Neutrophil (primary cell): ENCODE measurements at regions not wholly inside any gene's neighbourhood (a gene's known extent, or its start where the extent isn't known, plus 50 kb on each side); places are given as distances from the start of the nearest gene placed in this dataset.

Source experiments
- H3K27ac ChIP-seq: fragments of 200-600 bp; sonication (generic); 2 replicates; pipeline ENCODE4 v1.5.1; 2016; ENCODE audit warnings: mild to moderate bottlenecking, moderate library complexity
- H3K27me3 ChIP-seq: fragments of 200-600 bp; sonication (generic); 2 replicates; pipeline ENCODE4 v1.6.0; 2016; ENCODE audit warnings: mild to moderate bottlenecking
- H3K36me3 ChIP-seq: fragments of 200-600 bp; sonication (generic); 2 replicates; pipeline ENCODE4 v1.5.1; 2017
- H3K4me1 ChIP-seq, 2 experiments: fragments of 200-600 bp in 1 of 2; sonication (generic) in 1 of 2; 1 replicate in 1 of 2; 2 replicates in 1 of 2; pipeline versions ENCODE4 v1.5.1 to v1.6.1; 2013 to 2016; ENCODE audit warnings: low read depth in 1 of 2, low read length in 1 of 2, mild to moderate bottlenecking in 1 of 2, moderate library complexity in 1 of 2; ENCODE audit not compliant: control insufficient read depth in 1 of 2, insufficient read depth in 1 of 2
- H3K4me3 ChIP-seq, 2 experiments: fragments of 200-600 bp in 1 of 2; sonication (generic) in 1 of 2; 1 replicate in 1 of 2; 2 replicates in 1 of 2; pipeline ENCODE4 v1.5.1; 2013 to 2016; ENCODE audit warnings: low read depth in 1 of 2, low read length in 1 of 2, mild to moderate bottlenecking in 1 of 2, moderate library complexity in 1 of 2
- H3K9me3 ChIP-seq: fragments of 200-600 bp; sonication (generic); 2 replicates; pipeline ENCODE4 v1.5.1; 2016
- TF ChIP-seq, protein P1 (sequence below): fragments of 200-600 bp; sonication (generic); IDR thresholded peaks from 2 replicates; pipeline ENCODE4 v1.5.1; 2016; ENCODE audit warnings: antibody characterized with exemption

DNA sequence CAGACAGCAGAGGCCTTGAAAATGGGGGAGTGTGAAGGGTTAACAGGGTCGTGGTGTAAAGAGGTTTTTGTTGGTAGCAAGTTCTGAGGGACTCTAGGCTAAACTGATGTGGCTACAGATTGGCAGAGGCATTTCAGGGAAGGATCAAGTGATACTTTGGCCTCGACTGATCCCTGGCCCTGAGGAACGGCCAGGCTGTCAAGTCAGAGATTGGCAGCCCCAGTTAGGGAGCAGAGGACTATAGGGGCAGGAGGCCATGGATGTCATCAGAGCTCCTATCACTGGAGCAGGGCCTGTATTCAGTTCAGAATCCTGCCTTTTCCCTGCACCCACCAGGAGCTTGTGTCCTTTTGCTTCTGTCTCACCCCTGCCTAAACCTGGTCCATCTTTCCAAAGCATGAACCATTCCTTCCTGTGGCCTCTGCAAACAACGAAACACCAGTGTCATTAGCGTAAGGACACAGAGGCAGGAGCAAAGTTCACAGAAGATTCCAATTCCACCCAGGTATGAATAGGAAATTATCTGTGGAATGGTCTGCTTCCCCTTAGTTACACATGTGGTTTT is 613.1 kb downstream of the MID1IP1 start:
- H3K27ac ChIP-seq: no peak overlapping the region
- TF ChIP-seq, protein P1, sequence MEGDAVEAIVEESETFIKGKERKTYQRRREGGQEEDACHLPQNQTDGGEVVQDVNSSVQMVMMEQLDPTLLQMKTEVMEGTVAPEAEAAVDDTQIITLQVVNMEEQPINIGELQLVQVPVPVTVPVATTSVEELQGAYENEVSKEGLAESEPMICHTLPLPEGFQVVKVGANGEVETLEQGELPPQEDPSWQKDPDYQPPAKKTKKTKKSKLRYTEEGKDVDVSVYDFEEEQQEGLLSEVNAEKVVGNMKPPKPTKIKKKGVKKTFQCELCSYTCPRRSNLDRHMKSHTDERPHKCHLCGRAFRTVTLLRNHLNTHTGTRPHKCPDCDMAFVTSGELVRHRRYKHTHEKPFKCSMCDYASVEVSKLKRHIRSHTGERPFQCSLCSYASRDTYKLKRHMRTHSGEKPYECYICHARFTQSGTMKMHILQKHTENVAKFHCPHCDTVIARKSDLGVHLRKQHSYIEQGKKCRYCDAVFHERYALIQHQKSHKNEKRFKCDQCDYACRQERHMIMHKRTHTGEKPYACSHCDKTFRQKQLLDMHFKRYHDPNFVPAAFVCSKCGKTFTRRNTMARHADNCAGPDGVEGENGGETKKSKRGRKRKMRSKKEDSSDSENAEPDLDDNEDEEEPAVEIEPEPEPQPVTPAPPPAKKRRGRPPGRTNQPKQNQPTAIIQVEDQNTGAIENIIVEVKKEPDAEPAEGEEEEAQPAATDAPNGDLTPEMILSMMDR: no peak
- H3K4me3 ChIP-seq: no peak overlapping the region
- H3K36me3 ChIP-seq: no peaks in the 10 kb centered on the region
- no peaks in the 10 kb centered on the region for H3K27me3 ChIP-seq
- H3K4me1 ChIP-seq: no peaks in the 10 kb centered on the region
- H3K9me3 ChIP-seq: no peaks in the 10 kb centered on the region

DNA sequence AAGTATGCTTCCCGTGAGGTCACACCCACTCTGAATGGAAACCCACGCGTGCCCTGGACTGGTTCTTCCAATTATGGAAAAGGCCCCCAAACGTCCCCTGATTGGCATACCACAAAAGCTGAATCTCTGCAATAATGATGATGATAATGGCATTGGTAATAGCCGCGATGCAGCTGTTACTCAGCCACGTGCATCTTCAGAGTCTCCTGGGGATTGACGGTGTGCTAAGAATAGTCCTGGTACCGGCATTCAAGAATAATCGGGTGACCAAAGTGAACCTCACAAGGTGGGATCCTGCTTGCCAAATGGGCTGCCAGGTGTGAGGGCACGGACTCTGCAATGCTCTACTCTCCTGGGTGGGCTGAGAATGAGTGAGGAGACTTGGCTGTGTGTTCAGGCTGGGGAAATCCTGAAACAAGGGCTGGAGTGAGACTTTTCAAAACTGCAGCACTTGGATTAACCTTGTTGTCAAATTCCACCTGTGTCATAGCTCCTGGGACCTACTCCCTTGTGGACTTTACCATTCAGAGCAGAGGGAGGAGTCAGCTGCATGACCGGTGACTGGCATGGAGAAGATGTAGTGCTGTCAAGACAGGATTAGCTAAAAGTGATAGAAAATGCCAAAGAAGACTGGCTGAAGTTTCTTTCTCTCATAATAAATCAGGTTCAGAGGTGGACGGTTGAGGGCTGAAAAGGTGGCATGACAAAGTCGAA is 615.4 kb downstream of the MID1IP1 start:
- H3K4me1 ChIP-seq: no peaks in the 10 kb centered on the region

DNA sequence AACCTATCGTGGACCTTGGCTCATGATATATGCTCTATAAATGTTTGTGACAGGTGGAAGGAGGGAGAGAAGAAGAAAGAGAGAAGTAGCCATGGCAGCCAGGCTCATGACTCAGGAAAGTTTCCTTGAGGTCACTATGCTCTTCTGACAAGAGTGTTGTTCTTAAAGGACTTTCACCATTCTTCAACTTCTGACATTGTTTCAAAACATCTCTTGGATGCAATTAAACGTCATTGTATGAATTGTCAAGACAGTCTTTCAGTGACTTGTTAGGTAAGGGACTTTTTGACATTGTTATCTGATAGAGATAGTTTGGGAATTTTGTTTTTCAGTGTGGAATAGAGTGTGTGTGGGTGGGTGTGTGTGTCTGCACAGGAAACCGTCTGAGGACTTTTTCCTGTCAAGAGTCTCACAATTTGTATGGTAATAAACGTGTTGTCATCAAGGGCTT is 617.0 kb downstream of the MID1IP1 start:
- Histone ChIP-seq H3K4me1 (no peaks in the 10 kb centered on the region), H3K27me3 (no peaks in the 10 kb centered on the region), H3K27ac (no peak overlapping the region), H3K36me3 (no peaks in the 10 kb centered on the region), H3K9me3 (no peaks in the 10 kb centered on the region), H3K4me3 (no peak overlapping the region)
- TF ChIP-seq, protein P1: no peak

More for the DNA sequence above, 615.4 kb downstream of the MID1IP1 start:
- TF ChIP-seq, protein P1: no peak
- no peak overlapping the region for H3K27ac ChIP-seq
- no peaks in the 10 kb centered on the region for H3K9me3 ChIP-seq
- H3K27me3 ChIP-seq: no peaks in the 10 kb centered on the region
- H3K4me3 ChIP-seq: no peak overlapping the region
- H3K36me3 ChIP-seq: no peaks in the 10 kb centered on the region

DNA sequence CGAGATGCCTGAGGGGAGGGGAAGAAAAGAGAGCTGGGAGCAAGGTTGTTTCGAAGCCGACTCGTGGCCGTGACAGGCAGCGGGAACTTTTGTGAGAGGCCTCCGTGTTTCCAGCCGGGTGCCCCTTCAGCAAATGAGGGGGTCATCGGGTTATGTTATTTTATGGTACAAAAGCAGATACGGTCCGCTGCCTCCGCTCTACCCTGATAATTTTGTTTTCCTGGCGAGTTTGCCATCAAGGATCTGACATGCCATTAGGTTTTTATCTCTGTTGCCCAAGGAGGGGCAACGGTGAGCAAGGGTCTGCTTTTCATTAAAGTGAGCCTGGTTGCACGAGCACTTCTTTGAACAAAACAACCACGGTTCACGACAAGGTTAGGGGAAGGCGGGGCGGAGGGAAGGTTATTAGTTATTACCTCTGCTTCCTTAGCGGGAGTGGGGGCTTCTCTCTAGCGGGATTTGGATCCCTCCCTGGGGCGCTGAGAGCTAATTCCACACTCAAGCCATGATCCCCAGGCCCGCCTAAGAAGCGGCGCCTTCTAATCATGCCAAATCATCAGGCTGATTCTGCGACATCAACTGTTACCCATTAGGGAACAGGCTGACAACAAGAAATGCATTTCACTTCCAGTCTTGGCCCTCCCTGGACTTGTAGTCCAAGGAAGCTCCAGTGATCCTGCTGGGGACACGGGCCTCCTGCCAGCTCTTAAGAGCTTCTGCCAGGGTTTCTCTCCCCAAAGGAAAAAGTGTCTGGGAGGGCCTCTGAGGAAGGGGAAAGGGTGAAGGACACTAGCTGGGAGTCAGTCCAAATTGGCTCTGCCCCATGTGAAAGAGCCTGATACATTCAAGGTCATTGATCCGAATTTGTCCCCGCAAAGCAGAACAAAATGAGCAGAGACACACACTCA is 617.7 kb downstream of the MID1IP1 start:
- TF ChIP-seq, protein P1: no peak
- no peak overlapping the region for H3K27ac ChIP-seq
- no peak overlapping the region for H3K4me3 ChIP-seq
- H3K36me3 ChIP-seq: no peaks in the 10 kb centered on the region
- H3K4me1 ChIP-seq: no peaks in the 10 kb centered on the region
- H3K9me3 ChIP-seq: no peaks in the 10 kb centered on the region
- H3K27me3 ChIP-seq: no peaks in the 10 kb centered on the region

DNA sequence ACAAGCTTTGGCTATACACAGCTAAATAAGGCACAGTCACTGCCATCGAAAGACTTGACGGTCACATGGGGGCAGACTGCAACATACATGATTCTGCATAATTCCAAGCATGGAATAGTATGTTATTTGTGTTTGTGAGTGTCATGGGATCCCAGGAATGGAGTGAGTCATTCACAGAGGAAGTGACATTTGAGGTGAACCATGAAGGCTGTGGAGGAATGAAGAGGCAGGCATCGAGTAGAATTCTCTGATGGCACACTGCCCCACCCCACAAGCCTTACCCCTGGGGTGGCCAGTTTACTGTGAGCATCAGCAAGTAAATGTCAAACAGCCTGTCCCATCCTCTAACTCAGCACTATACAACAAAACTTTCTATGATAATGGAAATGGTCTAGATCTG is 619.7 kb downstream of the MID1IP1 start:
- no peaks in the 10 kb centered on the region for H3K27me3 ChIP-seq
- no peaks in the 10 kb centered on the region for H3K4me1 ChIP-seq
- TF ChIP-seq, protein P1: no peak
- no peaks in the 10 kb centered on the region for H3K9me3 ChIP-seq
- H3K36me3 ChIP-seq: no peaks in the 10 kb centered on the region
- H3K27ac ChIP-seq: no peak overlapping the region
- H3K4me3 ChIP-seq: no peak overlapping the region
